Mucosa of descending colon (tissue), 3 donors: ENCODE measurements at regions not wholly inside any gene's neighbourhood (a gene's known extent, or its start where the extent isn't known, plus 50 kb on each side); places are given as distances from the start of the nearest gene placed in this dataset.

Experiments
- ATAC-seq: fragments of 200-7000 bp; cut with Tn5 transposase; one replicate; pipeline ENCODE4 v1.9.1; 2020; ENCODE audit warnings: mild to moderate bottlenecking, moderate library complexity
- DNase-seq, 3 donors: peaks; one replicate each; pipeline ENCODE4 v3.0.0-alpha.2; 2020
- H3K36me3 ChIP-seq: fragments of 200-600 bp; one replicate; pipeline ENCODE4 v1.8.0; 2021; ENCODE audit warnings: low read depth, mild to moderate bottlenecking
- H3K4me1 ChIP-seq: fragments of 200-600 bp; one replicate; pipeline ENCODE4 v1.8.0; 2021; ENCODE audit warnings: low read depth, mild to moderate bottlenecking
- H3K4me3 ChIP-seq: fragments of 200-600 bp; one replicate; pipeline ENCODE4 v1.8.0; 2021; ENCODE audit warnings: mild to moderate bottlenecking
- H3K9me3 ChIP-seq: fragments of 200-600 bp; one replicate; pipeline ENCODE4 v1.8.0; 2021; ENCODE audit warnings: mild to moderate bottlenecking
- CTCF ChIP-seq: fragments of 200-600 bp; IDR thresholded peaks from one replicate; pipeline ENCODE4 v1.8.0; 2022; ENCODE audit warnings: antibody characterized with exemption, mild to moderate bottlenecking
- intact Hi-C, 2 donors: fragments of 100-400 bp; cut with DNase I in 1 of 2; cut with micrococcal nuclease in 1 of 2; formaldehyde crosslinking; loops; one replicate each; pipeline versions ENCODE4 v1.11.0 to v1.11.1; 2022; cut with DNase I, micrococcal nuclease
- donor health status: DM: no; HTN: no; CAD: no; lungs with moderate emphysema.
- donor health status: DM: no; HTN: no; CAD: no.
- donor health status: DM: no; HTN: yes; CAD: no.

DNA sequence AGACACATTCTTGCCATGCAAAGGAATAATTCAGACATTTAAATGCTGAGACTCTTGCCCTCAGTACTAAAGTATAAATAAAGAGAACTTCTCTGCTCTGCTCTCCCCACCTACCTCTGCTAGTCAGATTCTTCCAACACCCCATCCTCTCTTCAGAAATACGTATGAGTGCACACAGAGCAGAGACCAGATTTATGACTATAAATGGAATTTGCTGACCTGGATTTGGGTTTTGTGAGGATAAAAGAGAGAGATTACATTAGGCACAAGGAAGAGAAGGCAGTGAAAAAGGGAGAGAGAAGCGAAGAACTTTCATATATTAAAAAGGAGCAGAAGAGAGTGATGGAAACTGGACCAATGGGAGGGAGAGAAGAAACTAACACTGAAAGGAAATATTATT, 87.6 kb upstream of the EXOC1L start:
- no peak for TF ChIP-seq CTCF
- intact Hi-C loops: no loop called here
- Histone ChIP-seq H3K4me1 (peaks cover 5% of the 10 kb centered on the region), H3K9me3 (no peaks in the 10 kb centered on the region), H3K36me3 (no peaks in the 10 kb centered on the region), H3K4me3 (no peak overlapping the region)
- no peak for ATAC-seq
- DNase-seq: no peak

- no peak overlapping the region for H3K4me3 ChIP-seq
- H3K9me3 ChIP-seq: no peaks in the 10 kb centered on the region
- ATAC-seq (no peak), DNase-seq (no peak)
- no peaks in the 10 kb centered on the region for H3K36me3 ChIP-seq
- no peak for TF ChIP-seq CTCF
- peaks cover 5% of the 10 kb centered on the region for H3K4me1 ChIP-seq
- intact Hi-C loops: no loop called here
Observed at GRCh38 chr4:55732864-55733263, 86.7 kb upstream of the EXOC1L start.

DNA sequence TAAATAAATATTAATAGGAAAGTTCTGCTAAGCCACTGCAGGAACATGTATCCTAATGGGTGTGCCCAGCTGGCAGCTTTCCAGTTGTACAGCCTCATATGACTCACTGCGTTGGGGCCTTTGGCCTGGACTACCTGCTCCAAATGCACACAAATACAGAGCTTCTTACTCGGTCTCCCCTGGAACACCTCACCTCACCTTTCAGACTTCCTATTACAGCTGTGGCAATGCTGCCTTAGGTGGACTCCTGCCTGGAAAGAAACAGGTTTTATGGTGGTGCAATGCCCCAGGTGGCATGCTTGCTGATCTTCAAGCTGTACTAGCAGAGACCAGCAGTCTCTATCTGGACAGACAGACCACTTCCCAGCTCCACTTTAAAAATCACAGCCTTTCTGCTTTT, 85.7 kb upstream of the EXOC1L start:
- Histone ChIP-seq H3K9me3 (no peaks in the 10 kb centered on the region), H3K4me1 (peaks cover 5% of the 10 kb centered on the region), H3K4me3 (no peak overlapping the region), H3K36me3 (no peaks in the 10 kb centered on the region)
- ATAC-seq: peak; percentile 99
- peak; percentile 82 to 95 (median 86) for DNase-seq
- intact Hi-C loops: no loop called here
- no peak for TF ChIP-seq CTCF

GRCh38 chr4:55736605-55737183, 82.9 kb upstream of the EXOC1L start:
- ATAC-seq (no peak), DNase-seq (no peak)
- intact Hi-C loops: no loop called here
- no peaks in the 10 kb centered on the region for H3K9me3 ChIP-seq
- TF ChIP-seq CTCF: no peak
- no peak overlapping the region for H3K4me3 ChIP-seq
- no peaks in the 10 kb centered on the region for H3K36me3 ChIP-seq
- peaks cover 5% of the 10 kb centered on the region for H3K4me1 ChIP-seq

GRCh38 chr4:55742655-55743202, 76.9 kb upstream of the EXOC1L start:
- intact Hi-C loops: no loop called here
- H3K36me3 ChIP-seq: no peaks in the 10 kb centered on the region
- no peak for DNase-seq
- no peak overlapping the region for H3K4me3 ChIP-seq
- ATAC-seq: no peak
- no peaks in the 10 kb centered on the region for H3K4me1 ChIP-seq
- no peaks in the 10 kb centered on the region for H3K9me3 ChIP-seq
- TF ChIP-seq CTCF: no peak

DNA sequence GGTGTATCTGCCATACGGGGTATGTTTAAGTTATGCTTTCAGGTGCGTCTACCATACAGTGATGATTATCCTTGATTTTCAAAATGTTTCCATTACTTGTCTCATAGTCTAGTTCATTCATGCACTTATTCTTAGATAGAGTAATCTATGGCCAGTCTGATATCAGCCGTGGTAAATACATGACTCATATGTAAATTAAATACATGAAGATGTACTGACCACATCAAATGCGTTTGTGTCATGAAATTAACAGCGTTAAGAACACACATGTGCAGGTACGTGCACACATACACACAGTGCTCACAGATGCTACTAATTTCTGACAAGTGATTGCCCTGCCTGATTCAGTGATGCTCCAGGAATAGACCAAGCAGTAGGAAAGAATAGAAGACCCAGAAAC, 75.2 kb upstream of the EXOC1L start:
- no peaks in the 10 kb centered on the region for H3K9me3 ChIP-seq
- DNase-seq: no peak
- no peaks in the 10 kb centered on the region for H3K36me3 ChIP-seq
- H3K4me1 ChIP-seq: no peaks in the 10 kb centered on the region
- intact Hi-C loops: no loop called here
- no peak overlapping the region for H3K4me3 ChIP-seq
- TF ChIP-seq CTCF: no peak
- no peak for ATAC-seq
